Hepatocyte (in vitro differentiated cells): ENCODE measurements at regions not wholly inside any gene's neighbourhood (a gene's known extent, or its start where the extent isn't known, plus 50 kb on each side); places are given as distances from the start of the nearest gene placed in this dataset.

Source experiments
- DNase-seq: peaks from one replicate; pipeline ENCODE4 v3.0.0-alpha.2; 2016; ENCODE audit warnings: low spot score
- H2AFZ ChIP-seq: fragments of 200-600 bp; sonication (generic); 2 replicates; pipeline ENCODE4 v1.6.0; 2016; ENCODE audit warnings: antibody characterized with exemption, mild to moderate bottlenecking
- H3K27ac ChIP-seq: fragments of 200-600 bp; sonication (generic); 2 replicates; pipeline ENCODE4 v1.5.1; 2016; ENCODE audit warnings: mild to moderate bottlenecking
- H3K27me3 ChIP-seq: fragments of 200-600 bp; sonication (generic); 2 replicates; pipeline ENCODE4 v1.6.1; 2016
- H3K36me3 ChIP-seq: fragments of 200-600 bp; sonication (generic); replicated peaks from 2 replicates; pipeline ENCODE4 v1.5.1; 2016; ENCODE audit warnings: low read depth; ENCODE audit not compliant: insufficient read depth
- H3K4me1 ChIP-seq: fragments of 200-600 bp; sonication (generic); 2 replicates; pipeline ENCODE4 v1.5.1; 2016; ENCODE audit warnings: mild to moderate bottlenecking, moderate library complexity; ENCODE audit not compliant: insufficient read depth
- H3K4me2 ChIP-seq: fragments of 200-600 bp; sonication (generic); 2 replicates; pipeline ENCODE4 v1.6.0; 2016
- H3K4me3 ChIP-seq: fragments of 200-600 bp; sonication (generic); 2 replicates; pipeline ENCODE4 v1.5.1; 2016; ENCODE audit warnings: mild to moderate bottlenecking
- H3K79me2 ChIP-seq: fragments of 200-600 bp; sonication (generic); 2 replicates; pipeline ENCODE4 v1.6.0; 2017; ENCODE audit warnings: mild to moderate bottlenecking
- H3K9me2 ChIP-seq: fragments of 200-600 bp; sonication (generic); replicated peaks from 2 replicates; pipeline ENCODE4 v1.6.0; 2017; ENCODE audit warnings: mild to moderate bottlenecking; ENCODE audit not compliant: insufficient read depth
- H3K9me3 ChIP-seq: fragments of 200-600 bp; sonication (generic); 2 replicates; pipeline ENCODE4 v1.5.1; 2016; ENCODE audit warnings: low read depth, mild to moderate bottlenecking
- H4K20me1 ChIP-seq: fragments of 200-600 bp; sonication (generic); 2 replicates; pipeline ENCODE4 v1.6.0; 2016; ENCODE audit warnings: mild to moderate bottlenecking; ENCODE audit not compliant: insufficient read depth, poor library complexity, severe bottlenecking
- EZH2 ChIP-seq: fragments of 200-600 bp; sonication (generic); IDR thresholded peaks from 2 replicates; pipeline ENCODE4 v1.6.1; 2016; ENCODE audit warnings: antibody characterized with exemption, mild to moderate bottlenecking, borderline replicate concordance
- EZH2phosphoT487 ChIP-seq: fragments of 200-600 bp; sonication (generic); IDR thresholded peaks from one replicate; pipeline ENCODE4 v1.6.1; 2018; ENCODE audit warnings: antibody characterized with exemption, mild to moderate bottlenecking, low read depth, moderate library complexity; ENCODE audit not compliant: unreplicated experiment, severe bottlenecking
- WGBS: methylation state at CpG from one replicate; pipeline ENCODE4 v1.1.6; 2016; ENCODE audit warnings: low lambda C conversion rate; ENCODE audit errors: missing lambda C conversion rate; 5-methylcytosine and 5-hydroxymethylcytosine counted together
- TF ChIP-seq, protein P1 (sequence below): fragments of 200-600 bp; sonication (generic); IDR thresholded peaks from 2 replicates; pipeline ENCODE4 v1.5.1; 2016; ENCODE audit warnings: antibody characterized with exemption, mild to moderate bottlenecking; ENCODE audit not compliant: poor library complexity

DNA sequence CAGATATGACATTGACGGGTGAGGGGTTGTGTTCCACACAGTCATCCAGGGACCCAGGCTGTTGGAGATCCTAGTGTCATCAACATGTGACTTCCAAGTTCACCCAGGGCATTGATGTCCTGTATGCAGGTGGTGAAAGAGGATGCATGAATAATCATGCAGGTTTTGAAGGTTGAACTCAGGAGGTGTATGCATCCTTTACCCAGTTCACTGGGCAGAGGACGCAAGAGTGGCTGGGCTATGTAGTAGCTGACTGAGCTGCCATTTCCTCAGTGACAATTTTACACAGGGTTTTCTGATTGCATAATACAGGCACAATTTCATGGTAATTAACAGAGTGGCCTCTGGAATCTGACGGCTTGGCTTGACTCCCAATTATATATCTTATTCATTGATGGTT is 323.0 kb downstream of the HS3ST1 start:
- Histone ChIP-seq H3K79me2 (no peaks in the 10 kb centered on the region), H3K4me3 (no peak overlapping the region)

DNA sequence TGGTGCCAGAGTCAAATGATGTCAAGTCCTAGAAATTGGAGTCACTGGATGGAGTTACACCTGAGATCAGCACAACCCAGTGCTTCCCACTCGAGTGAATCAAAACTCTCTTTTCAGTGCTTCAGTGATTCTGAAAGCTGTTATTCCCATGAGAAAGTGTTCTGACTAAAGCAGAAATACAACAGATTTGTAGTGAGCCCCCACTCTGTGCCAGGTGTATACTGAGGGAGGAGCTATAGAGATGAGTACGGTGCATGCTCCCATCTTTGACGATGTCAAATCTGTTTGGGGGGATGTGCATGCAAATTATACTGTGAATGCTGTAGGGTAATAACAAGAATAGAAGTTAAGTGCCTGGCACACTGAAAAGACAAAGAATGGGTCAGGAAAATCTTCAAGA is 330.2 kb downstream of the HS3ST1 start:
- Histone ChIP-seq H3K36me3 (no peaks in the 10 kb centered on the region), H3K9me2 (no peaks in the 10 kb centered on the region), H3K27ac (no peak overlapping the region), H3K4me1 (no peaks in the 10 kb centered on the region), H3K79me2 (no peaks in the 10 kb centered on the region), H3K9me3 (no peaks in the 10 kb centered on the region), H3K27me3 (no peaks in the 10 kb centered on the region), H3K4me3 (no peak overlapping the region), H4K20me1 (no peaks in the 10 kb centered on the region), H2AFZ (no peak overlapping the region), H3K4me2 (no peak overlapping the region)
- DNase-seq: no peak
- TF ChIP-seq EZH2 (no peak), EZH2phosphoT487 (no peak)
- TF ChIP-seq, protein P1, sequence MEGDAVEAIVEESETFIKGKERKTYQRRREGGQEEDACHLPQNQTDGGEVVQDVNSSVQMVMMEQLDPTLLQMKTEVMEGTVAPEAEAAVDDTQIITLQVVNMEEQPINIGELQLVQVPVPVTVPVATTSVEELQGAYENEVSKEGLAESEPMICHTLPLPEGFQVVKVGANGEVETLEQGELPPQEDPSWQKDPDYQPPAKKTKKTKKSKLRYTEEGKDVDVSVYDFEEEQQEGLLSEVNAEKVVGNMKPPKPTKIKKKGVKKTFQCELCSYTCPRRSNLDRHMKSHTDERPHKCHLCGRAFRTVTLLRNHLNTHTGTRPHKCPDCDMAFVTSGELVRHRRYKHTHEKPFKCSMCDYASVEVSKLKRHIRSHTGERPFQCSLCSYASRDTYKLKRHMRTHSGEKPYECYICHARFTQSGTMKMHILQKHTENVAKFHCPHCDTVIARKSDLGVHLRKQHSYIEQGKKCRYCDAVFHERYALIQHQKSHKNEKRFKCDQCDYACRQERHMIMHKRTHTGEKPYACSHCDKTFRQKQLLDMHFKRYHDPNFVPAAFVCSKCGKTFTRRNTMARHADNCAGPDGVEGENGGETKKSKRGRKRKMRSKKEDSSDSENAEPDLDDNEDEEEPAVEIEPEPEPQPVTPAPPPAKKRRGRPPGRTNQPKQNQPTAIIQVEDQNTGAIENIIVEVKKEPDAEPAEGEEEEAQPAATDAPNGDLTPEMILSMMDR: no peak
- WGBS: 92% methylated on average over 3 of the region's 3 CpGs

More for the DNA sequence above, 323.0 kb downstream of the HS3ST1 start:
- Histone ChIP-seq H3K27me3 (no peaks in the 10 kb centered on the region), H3K9me2 (no peaks in the 10 kb centered on the region), H3K4me2 (no peak overlapping the region), H2AFZ (no peak overlapping the region), H3K27ac (no peak overlapping the region), H3K36me3 (no peaks in the 10 kb centered on the region), H4K20me1 (no peaks in the 10 kb centered on the region), H3K4me1 (peaks cover 4% of the 10 kb centered on the region), H3K9me3 (no peaks in the 10 kb centered on the region)
- no peak for DNase-seq
- no peak for TF ChIP-seq EZH2
- TF ChIP-seq, protein P1: no peak
- no peak for TF ChIP-seq EZH2phosphoT487
- 76% methylated on average over 3 of the region's 3 CpGs for WGBS

DNA sequence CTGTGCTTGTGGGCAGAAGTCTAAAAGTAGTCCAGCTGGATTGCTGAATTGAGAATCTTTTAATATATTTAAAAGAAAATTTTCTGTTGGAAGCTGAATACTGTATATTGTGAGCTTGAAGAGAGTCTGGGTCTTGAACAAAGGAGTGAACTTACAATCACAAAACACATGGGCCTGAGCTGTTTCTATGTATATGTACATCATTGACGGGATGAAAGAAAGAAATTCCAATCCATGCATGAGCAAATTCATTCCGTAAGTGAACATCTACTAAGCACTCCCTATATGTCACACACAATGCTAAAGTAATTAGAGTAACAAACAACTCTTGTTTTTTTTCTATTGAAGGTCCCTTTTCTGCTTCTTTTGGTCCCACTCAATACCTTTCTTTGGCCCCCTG is 331.0 kb downstream of the HS3ST1 start:
- Histone ChIP-seq H2AFZ (no peak overlapping the region), H3K27ac (no peak overlapping the region), H3K79me2 (no peaks in the 10 kb centered on the region), H4K20me1 (no peaks in the 10 kb centered on the region), H3K9me2 (no peaks in the 10 kb centered on the region), H3K4me2 (no peak overlapping the region), H3K9me3 (no peaks in the 10 kb centered on the region), H3K4me1 (no peaks in the 10 kb centered on the region), H3K27me3 (no peaks in the 10 kb centered on the region), H3K36me3 (no peaks in the 10 kb centered on the region), H3K4me3 (no peak overlapping the region)
- 89% methylated on average over 2 of the region's 2 CpGs for WGBS
- DNase-seq: no peak
- TF ChIP-seq, protein P1: no peak
- TF ChIP-seq EZH2 (no peak), EZH2phosphoT487 (no peak)

DNA sequence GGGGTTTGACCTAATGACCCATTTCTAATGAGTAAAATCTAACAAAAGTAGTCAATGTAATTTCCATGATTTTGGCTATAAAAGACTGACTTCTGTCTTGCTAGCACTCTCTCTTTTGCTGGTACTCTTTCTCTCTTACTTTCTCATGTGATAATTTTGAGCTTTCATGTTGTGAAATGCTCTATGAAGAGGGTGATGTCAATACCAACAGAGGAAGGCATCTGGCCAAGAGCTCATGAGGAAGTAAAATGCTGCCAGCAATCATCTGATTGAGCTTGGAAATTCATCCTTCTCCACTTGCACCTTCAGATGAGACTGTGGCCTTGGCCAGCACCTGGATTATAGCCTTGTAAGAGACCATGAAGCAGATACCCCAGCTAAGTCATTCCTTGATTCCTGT is 347.7 kb downstream of the HS3ST1 start:
- Histone ChIP-seq H4K20me1 (no peaks in the 10 kb centered on the region), H3K27ac (no peak overlapping the region), H3K4me2 (no peak overlapping the region), H3K4me3 (no peak overlapping the region), H3K9me2 (no peaks in the 10 kb centered on the region), H3K36me3 (no peaks in the 10 kb centered on the region), H3K79me2 (no peaks in the 10 kb centered on the region), H2AFZ (no peak overlapping the region), H3K9me3 (no peaks in the 10 kb centered on the region), H3K27me3 (no peaks in the 10 kb centered on the region), H3K4me1 (no peaks in the 10 kb centered on the region)
- DNase-seq: no peak
- no peak for TF ChIP-seq EZH2phosphoT487
- TF ChIP-seq, protein P1: no peak
- no peak for TF ChIP-seq EZH2
